NCI-H748 (cell line): ENCODE measurements at regions not wholly inside any gene's neighbourhood (a gene's known extent, or its start where the extent isn't known, plus 50 kb on each side); places are given as distances from the start of the nearest gene placed in this dataset.
"Not testable (repeated sequence)": the region's sequence is repeated elsewhere in the genome, so short reads cannot be mapped to it uniquely, and the experiment has no call there.

ENCODE experiments used
- DNase-seq: peaks from one replicate; lab custom pipeline; 2025; ENCODE audit not compliant: unreplicated experiment; lab: John Stamatoyannopoulos, UW

DNA sequence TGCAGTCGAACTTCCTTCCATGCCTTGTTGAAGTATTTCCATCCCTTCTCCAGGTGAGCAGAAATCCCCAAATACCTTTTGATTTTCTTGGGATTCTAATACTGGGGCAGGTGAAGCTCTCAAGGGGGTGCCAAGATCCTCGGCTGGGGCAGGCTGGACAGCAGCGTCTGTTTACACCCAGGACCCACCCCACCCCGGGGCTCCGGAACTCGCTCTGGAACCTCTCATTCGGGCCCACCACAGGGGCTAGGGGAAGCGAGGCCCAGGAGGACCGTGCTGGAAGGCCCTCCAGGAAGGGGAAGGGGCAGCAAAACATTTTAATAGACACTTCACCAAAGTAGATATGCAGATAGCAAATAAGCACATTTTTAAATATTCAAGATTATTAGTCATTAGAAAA, 161.9 kb upstream of the GORAB start:
- DNase-seq = no peak

DNA sequence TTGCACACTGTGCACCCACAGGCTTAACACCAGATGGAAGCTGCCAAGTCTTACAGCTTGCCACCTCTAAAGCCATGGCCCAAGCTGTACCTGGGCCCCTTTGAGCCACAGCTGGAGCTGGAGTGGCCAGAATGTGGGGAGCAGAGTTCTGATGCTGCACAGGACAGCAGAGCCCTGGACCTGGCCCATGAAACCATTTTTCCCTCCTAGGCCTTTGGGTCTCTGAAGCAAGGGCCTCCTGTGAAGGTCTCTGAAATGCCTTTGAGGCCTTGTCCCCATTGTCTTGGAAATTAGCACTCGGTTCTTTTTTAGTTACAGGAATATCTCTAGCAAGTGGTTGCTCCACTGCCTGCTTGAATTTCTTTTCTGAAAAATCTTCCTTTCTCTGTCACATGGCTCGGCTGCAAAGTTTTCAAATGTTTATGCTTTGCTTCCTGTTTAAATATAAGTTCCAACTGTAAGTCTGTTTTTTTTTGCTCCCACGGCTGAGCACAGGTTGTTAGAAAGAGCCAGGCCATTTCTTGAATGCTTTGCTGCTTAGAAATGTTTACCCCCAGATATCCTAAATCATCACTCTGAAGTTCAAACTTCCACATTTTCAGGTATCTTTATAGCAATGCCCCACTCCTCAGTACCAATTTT, 156.8 kb upstream of the GORAB start:
- no peak for DNase-seq

DNA sequence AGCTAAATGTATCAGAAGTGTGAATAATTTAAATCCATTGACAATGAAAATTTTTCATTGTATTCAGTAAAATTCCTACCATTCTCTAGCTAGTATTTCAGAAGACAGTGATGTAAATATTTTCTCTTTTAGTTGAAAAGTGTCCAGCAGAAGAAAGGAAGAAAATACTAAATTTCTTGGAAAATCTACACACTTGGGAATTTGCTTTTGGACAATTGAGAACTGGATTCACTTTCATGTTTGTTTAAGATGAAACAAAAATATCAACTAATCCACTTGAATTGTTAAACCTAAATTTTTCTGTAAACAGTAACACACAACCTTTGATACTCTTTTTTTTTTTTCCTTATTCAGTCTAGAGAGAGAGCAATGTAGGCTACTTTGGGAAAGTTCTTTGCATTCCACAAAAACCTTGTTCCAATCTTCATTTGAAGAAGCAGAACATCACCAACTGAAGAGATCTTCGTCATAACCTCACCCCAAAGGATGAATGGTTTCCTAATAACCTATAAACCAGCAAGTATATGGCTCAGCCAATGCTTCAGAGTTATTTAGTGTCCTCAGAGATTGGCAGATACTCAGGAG, 155.1 kb upstream of the GORAB start:
- DNase-seq = no peak

DNA sequence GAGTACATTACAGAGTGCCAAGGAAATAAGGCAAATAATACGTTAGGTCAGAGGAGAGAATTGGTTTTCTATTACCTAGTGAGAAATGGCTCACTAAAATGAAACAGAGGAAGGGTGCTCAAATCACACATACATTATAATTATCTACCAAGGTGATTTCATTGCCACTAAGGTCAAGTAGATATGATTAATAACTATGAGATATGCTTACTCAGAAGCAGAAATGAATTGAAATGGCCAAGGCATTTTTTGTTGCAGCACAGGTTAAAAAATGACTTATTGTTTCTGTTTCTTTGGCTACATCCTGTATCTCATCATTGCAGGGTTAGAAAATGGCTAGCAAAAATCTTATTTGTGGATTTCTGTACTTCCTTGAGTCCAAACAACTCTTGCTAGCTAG, 154.5 kb upstream of the GORAB start:
- DNase-seq = no peak

DNA sequence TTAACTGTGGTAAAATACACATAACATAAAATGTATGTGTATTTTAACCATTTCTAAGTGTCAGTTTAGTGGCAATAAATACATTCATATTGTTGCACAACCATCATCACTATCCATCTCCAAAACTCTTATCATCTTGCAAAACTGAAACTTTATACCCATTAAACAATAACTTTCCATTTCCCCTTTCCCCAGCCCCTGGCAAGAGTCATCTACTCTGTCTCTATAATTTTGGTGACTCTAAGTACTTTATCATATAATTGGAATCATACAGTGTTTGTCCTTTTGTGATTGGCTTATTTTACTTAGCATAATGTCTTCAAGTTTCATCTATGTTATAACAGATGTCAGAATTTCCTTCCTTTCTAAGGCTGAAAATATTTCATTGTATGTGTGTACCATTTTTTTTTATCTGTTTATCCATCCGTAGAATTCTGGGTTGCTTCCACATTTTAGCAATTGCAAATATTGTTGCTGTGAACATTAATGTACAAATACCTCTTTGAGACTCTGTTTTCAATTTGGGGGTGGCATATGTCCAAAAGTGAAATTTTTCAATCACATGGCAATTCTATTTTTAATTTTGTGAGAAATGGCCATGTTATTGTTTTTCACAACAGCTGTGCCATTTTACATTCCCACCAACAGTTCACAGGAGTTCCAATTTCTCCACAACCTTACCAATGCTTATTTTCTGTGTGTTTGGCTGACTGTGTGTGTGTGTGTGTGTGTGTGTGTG, 153.9 kb upstream of the GORAB start:
- no peak for DNase-seq

DNA sequence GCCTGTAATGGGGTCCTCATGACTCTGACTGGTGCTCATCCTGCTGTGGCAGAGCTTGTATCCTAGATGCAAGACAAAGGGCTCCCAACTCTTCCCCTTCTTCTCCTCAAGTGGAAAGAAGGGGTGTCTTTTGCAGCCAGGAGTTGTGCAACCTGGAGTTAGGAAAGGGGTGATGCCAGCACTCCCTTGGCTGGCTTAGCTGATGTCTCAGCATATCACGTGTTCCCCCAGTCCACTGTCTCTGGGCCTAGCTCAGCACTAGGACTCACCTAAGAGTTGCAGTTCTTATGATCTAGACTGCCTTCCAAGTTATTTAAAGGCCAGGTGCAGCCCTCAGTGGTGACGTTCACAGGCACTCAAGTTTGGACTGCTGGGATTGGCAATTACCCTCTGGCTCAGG, 146.2 kb upstream of the GORAB start:
- no peak for DNase-seq

DNA sequence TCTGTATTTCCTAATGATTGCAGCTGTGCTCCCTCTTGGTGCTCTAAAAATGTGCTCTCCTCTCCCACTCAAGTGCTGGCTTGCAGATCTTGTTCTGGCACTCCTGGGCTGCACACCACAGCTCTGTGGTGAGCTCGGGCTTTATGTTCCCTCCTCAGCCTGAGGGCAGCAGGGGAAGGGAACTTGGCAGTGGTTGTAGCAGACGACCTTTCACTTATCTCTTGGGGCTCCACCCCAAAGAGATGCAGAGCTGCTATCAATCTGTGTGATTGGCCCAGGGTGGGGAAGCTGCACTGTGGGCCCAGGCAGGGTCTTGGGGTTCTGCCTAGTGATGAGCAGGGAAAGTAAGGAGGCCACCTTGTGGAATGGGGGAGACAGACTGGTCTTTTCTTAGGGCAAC, 143.5 kb upstream of the GORAB start:
- DNase-seq = no peak

DNA sequence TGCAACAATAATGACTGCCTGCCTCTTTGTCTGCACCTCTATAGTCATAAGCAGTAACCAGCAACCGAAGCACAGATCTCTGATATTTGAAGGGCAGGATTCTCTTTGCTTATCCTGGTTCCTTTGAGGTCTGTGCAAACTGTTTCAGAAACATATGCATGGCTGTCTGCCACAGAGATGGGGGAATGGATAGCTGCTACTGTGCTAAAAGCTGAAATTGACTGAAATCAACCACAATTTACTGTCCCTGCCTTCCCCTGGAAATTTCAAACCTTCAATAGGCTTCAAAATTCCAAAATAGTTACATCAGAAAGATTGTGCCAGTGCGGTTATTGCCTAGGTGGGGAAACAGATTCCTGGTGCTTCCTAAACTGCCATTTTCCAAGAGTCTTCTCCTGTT, 136.8 kb upstream of the GORAB start:
- DNase-seq = no peak

DNA sequence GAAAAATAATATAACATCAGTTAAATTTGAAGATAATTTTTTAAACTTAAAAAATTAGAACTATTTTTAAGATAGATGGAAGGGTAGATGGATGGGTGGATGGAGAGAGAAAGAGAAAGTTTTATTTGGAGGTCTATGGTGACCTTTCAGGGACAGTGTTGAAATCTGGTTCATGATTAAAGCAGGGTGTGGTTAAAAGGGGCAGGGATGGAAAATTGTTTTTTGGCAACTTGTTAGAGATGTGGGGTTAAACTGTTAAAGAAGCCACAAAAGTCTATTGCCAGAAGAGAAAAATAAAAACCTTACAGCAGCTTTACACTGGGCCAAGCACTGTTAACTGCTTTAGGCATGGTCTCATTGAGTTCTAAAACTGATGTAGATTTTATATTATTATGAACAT, 134.9 kb upstream of the GORAB start:
- no peak for DNase-seq

DNA sequence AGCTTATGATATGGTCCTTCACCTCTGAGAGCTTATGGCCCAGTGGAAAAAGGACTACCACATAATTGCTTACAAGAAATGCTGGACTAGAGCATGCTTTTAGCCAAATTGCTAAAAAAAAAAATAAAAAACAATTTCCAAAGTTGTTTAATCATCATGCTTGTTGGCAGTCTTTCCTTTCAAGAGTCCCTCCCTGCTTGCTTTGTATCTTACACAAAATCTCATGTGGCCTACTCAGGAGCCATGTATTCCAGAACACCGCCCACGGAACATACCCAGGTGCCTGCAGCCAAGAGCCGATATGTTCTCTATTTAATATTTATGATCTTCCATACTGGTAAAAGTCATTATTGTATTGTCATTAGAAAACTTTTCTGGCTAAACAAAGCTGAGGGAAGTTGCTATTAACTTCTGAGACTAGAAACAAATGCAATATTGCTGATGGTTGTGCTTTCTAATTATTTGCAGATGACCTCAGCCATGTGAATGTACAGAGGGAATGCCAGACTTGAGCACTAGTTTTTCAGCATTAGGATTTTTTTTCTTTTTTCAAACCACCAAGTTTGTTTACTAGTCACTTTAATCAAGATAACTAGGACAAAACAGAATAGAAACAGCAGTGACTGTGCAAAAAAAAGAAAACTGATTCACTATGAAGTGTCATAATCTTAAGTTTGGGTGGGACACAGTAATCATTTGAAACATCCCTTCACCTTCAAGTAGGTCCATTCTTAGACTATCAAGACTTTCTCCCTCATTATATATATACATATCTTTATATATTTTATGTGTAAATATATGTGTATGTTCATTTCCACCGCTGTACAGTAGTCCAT, 129.3 kb upstream of the GORAB start:
- DNase-seq = no peak

DNA sequence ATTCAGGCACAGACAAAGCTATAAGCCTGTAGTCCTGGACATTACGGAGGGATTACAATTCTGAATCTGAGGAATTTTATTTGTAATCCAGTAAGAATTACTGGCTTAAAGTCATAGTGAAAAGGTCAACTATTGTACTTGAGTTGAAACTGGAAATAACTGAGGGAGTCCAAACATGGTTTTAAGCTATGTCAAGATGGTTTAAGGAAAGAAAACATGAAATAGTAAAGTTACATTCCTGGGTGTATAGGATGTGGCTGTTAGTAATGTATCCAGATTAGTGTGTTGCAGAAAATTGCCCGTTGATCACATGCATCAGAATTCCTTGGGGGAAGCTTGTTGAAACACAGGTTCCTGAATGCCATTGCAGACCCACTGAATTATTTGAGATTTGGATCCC, 124.8 kb upstream of the GORAB start:
- DNase-seq = no peak

DNA sequence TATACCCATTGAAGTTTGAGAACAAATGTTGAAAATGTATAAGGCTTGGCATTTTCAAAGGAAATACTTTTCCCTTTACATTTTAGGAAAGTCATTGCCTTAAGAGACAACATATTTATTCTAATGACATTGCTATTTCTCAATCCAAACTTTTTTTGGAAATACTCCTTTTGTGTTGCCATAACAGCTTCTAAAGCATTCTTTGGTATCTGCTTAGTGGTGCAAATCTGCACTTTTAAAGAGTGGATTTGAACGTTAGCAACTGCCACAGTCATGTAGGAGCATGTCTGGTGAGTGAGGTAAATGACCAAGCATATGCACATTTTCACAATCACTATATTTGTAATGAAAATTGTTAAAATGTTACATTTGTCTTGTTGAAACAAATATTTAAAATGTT, 124.4 kb upstream of the GORAB start:
- no peak for DNase-seq

DNA sequence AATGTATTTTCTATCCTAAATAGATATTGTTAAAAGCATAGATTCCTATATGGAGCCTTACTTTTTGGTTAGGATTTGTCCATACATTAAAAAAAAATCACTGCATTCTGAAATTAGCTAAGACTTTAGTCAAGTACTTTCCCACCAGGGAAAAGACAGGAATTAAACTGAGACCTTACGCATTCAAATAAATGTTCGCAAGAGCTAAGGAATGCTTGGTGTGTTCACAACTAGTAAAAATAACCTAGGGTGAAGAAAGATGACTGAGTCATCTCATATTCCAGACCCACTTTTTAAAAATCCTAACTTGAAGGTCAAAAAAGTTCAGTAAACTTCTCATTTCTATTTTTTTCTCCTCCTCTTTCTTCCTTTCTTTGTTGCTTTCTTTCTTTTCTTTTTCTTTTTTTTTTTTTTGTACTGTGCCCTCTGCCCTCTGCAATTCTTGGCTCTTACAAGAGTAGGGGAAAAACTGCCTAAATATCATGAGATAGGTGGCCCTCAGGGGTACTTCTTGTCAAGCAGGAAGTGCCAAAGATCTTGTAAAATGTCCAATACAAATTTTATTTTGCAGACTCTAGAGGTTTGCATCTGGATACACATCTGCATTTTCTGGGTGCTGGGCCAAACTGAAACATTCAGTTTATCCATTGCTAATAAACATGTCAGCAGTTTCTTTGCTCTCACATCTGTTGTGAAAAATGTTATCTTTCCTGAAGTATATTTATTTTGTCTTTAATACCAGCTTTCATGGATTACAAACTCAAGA, 121.4 kb upstream of the GORAB start:
- no peak for DNase-seq

DNA sequence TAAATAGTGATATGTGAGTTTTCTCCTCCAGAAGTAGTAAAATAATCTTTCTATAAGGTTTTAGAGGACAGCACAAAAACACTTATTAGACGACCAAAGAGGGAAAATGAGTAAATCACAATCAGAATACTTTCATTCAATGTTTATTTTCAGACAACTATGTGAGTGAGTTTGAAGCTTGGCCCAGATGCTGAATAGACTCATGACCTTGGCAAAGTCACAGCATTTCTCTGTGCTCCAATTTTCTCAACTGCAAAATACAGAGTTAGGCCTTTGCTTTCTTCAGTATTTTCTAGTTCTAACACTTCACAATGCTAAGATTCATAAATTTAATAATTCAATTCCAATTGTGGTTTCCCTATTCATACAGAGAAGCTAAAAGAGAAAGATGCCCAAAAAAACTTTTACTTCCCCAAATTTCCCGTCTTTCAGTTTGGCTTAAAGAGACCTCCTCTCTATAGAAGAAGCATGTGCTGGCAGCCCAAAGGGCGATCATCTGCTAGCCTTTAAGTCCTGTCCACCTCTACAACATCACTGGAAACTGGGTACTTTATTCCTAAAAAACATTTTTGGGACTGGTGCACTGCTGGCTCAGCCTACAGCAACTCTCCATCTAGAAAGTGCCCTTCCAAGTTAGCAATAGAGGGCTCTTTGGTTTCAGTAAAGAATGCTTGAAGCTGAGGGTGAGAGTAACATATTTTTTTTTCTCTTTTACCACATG, 116.8 kb upstream of the GORAB start:
- DNase-seq = no peak

DNA sequence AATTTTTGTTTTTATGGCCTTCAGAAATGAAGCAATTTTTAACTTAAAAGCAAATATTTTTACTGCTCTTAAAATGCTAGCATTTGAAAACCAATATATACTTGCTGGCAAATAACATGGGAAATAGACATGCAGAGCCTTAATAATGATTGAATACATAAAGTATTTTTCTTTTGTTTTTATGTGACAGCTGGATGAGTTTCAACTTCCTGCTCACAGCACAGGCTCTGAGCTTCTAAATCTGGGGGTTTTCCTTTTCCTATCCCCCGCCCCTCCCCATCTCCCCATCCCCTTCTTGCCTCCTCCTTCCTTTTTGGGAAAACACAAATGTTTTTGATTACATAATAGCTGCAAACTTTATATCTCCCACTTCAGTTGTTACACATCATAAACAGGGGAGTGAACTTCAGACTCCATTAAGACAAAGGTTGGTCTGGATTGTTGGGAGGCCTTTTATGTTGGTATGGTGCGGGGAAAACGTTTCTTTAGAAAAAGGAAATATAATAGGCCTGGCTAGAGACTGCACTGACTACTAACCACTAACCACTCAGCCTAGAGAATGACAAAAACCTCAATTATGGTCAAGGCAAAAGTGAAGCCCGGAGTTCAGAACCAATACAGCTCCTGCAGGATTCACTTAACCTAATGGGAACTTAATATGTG, 116.1 kb upstream of the GORAB start:
- no peak for DNase-seq

DNA sequence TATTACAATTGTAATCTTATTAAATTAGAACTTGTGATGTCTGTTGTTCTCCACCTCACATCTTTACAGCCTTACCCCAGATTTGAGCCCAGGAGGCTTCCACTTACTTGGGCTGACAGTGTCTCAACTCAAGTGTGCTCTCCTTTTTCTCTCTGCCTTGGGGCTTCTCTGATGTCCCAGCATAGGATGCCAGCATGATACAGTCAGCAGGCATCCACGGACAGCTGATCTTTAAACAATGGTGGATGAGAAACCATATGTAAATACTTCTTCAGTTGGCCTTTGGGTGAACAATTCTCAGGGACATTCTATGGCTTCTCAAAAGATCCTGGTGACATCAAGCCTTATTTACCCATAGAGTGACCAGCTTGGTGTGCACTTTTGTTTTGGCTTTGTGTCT, 107.6 kb upstream of the GORAB start:
- DNase-seq = no peak

DNA sequence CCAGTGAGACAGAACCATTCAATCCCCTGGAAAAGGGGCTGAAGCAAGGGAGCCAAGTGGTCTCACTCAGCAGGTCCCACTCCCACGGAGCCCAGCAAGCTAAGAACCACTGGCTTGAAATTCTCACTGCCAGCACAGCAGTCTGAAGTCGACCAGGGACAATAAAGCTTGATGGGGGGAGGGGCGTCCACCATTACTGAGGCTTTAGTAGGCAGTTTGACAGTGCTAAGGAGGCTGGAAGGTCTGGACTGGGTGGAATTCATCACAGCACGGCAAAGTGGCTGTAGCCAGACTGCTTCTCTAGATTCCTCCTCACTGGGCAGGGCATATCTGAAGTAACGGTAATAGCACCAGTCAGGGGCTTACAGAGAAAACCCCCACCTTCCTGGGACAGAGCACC, 105.4 kb upstream of the GORAB start:
- no peak for DNase-seq

DNA sequence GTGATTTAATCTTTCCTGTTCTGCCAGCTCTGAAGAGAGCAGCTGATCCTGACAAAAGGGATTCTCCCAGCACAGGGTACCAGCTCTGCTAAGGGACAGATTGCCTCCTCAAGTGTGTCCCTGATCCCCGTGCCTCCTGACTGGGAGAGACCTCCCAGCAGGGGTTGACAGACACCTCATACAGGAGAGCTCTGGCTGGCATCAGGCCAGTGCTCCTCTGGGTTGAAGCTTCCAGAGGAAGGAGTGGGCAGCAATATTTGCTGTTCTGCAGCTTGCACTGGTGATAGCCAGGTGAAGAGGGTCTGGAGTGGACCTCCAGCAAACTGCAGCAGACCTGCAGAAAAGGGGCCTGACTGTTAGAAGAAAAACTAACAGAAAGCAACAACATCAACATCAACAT, 105.0 kb upstream of the GORAB start:
- not testable (repeated sequence) for DNase-seq

DNA sequence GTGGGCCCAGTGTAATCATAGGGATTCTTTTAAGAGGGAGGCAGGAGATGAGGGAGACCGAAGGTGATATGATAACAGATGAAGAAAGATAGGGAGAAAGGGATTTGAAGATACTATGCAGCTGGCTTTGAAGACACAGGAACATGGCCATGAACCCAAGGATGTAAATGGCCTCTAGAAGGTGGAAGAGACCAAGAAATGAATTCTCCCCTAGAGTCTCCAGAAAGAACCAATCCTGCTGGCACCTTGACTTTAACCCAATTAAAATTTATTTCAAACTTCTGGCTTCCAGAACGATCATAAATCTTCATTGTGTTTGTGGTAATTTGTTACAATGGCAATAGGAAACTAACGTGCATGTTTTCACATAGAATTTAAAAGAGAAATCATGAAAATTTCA, 95.0 kb upstream of the GORAB start:
- DNase-seq = no peak

DNA sequence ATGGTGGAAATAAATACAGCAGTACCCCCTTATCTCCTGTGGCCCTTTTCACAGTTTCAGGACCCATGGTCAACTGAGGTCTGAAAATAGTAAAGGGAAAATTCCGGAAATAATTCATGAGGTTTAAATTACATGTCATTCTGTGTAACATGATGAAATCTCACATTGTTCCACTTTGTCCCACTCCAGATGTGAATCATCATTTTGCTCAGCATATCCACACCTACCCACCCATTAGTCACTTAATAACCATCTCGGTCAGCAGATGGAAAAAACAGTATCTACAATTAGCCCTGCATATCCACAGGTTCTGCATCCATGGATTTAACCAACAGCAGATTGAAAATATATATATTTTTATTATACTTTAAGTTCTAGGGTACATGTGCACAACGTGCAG, 86.9 kb upstream of the GORAB start:
- DNase-seq = no peak
